ENCODE measurements at regions not wholly inside any gene's neighbourhood (a gene's known extent, or its start where the extent isn't known, plus 50 kb on each side); places are given as distances from the start of the nearest gene placed in this dataset.

- no peaks in the 10 kb centered on the region for H3K27me3 ChIP-seq (ENCODE audit: insufficient read depth, poor library complexity, severe bottlenecking)
- no peak overlapping the region for H3K4me3 ChIP-seq (replicated peaks; ENCODE audit: insufficient read depth, low read length)
- H3K27ac ChIP-seq (replicated peaks) = no peak overlapping the region
- TF ChIP-seq POLR2AphosphoS5 (IDR thresholded peaks at IDR 0.05; ENCODE audit: low read depth) (no peak), GABPA (IDR thresholded peaks at IDR 0.05; ENCODE audit: low read depth) (no peak), SPI1 (IDR thresholded peaks at IDR 0.05; ENCODE audit: borderline replicate concordance, low read depth) (no peak)
- TF ChIP-seq, protein P1, sequence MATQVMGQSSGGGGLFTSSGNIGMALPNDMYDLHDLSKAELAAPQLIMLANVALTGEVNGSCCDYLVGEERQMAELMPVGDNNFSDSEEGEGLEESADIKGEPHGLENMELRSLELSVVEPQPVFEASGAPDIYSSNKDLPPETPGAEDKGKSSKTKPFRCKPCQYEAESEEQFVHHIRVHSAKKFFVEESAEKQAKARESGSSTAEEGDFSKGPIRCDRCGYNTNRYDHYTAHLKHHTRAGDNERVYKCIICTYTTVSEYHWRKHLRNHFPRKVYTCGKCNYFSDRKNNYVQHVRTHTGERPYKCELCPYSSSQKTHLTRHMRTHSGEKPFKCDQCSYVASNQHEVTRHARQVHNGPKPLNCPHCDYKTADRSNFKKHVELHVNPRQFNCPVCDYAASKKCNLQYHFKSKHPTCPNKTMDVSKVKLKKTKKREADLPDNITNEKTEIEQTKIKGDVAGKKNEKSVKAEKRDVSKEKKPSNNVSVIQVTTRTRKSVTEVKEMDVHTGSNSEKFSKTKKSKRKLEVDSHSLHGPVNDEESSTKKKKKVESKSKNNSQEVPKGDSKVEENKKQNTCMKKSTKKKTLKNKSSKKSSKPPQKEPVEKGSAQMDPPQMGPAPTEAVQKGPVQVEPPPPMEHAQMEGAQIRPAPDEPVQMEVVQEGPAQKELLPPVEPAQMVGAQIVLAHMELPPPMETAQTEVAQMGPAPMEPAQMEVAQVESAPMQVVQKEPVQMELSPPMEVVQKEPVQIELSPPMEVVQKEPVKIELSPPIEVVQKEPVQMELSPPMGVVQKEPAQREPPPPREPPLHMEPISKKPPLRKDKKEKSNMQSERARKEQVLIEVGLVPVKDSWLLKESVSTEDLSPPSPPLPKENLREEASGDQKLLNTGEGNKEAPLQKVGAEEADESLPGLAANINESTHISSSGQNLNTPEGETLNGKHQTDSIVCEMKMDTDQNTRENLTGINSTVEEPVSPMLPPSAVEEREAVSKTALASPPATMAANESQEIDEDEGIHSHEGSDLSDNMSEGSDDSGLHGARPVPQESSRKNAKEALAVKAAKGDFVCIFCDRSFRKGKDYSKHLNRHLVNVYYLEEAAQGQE (IDR thresholded peaks at IDR 0.05; ENCODE audit: insufficient replicate concordance, low read depth) = no peak
- DNase-seq (ENCODE audit: low read depth in 1 of 2, low spot score in 1 of 2) = no peak
These were observed 486.1 kb upstream of the NRP1 start for GRCh38 chr10:33820531-33820930.

DNA sequence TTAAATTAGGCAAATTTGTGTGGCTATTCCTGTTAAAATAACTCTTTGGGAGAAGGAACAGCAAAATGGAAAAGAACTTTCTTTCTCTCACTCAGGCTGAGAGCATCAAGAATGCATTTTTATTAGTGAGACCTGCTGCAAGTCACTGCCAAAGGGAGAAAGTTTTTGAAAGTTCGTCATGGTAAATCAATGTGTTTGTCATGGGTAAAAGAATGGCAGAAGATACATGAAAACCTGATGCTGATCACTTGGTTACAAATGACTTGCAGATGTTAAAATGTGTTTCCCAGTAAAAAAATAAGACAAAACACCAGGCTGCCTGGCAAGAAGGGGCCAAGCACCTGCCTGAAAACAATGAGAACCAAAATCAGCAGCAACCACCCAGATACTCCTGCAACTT lies 484.7 kb upstream of the NRP1 start:
- H3K4me3 ChIP-seq (replicated peaks; ENCODE audit: insufficient read depth, low read length) = no peak overlapping the region
- no peak for DNase-seq (ENCODE audit: low read depth in 1 of 2, low spot score in 1 of 2)

DNA sequence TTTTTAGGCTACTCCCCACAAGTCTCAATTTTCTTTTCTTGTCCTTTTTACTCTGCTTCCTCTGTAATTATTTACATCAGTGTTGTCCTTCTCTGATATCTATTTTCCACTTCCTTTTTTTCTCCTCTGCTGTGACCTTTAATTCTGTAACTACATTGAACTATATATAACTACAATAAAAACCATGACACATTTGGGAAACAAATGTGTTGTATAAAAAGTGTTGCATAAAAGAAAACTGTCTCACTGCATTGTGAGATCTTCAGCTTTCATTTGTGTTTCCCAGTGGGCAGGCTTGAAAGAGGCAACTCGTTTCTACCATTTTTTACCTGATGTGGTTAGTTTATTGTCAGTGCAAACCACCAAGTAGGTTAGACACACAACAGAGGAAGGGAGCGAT lies 483.9 kb upstream of the NRP1 start:
- peak; percentile 85 for TF ChIP-seq SPI1 (IDR thresholded peaks at IDR 0.05; ENCODE audit: borderline replicate concordance, low read depth)
- no peak for TF ChIP-seq POLR2AphosphoS5 (IDR thresholded peaks at IDR 0.05; ENCODE audit: low read depth)
- TF ChIP-seq, protein P1 (IDR thresholded peaks at IDR 0.05; ENCODE audit: insufficient replicate concordance, low read depth) = no peak
- TF ChIP-seq, protein P2, sequence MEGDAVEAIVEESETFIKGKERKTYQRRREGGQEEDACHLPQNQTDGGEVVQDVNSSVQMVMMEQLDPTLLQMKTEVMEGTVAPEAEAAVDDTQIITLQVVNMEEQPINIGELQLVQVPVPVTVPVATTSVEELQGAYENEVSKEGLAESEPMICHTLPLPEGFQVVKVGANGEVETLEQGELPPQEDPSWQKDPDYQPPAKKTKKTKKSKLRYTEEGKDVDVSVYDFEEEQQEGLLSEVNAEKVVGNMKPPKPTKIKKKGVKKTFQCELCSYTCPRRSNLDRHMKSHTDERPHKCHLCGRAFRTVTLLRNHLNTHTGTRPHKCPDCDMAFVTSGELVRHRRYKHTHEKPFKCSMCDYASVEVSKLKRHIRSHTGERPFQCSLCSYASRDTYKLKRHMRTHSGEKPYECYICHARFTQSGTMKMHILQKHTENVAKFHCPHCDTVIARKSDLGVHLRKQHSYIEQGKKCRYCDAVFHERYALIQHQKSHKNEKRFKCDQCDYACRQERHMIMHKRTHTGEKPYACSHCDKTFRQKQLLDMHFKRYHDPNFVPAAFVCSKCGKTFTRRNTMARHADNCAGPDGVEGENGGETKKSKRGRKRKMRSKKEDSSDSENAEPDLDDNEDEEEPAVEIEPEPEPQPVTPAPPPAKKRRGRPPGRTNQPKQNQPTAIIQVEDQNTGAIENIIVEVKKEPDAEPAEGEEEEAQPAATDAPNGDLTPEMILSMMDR (IDR thresholded peaks at IDR 0.05; ENCODE audit: insufficient read depth, low read length) = no peak
- no peak for DNase-seq (ENCODE audit: low read depth in 1 of 2, low spot score in 1 of 2)
- Histone ChIP-seq H3K27me3 (ENCODE audit: insufficient read depth, poor library complexity, severe bottlenecking) (no peaks in the 10 kb centered on the region), H3K4me3 (replicated peaks; ENCODE audit: insufficient read depth, low read length) (no peak overlapping the region), H3K27ac (replicated peaks) (no peak overlapping the region)

More for the DNA sequence above, 484.7 kb upstream of the NRP1 start:
- no peaks in the 10 kb centered on the region for H3K27me3 ChIP-seq (ENCODE audit: insufficient read depth, poor library complexity, severe bottlenecking)
- H3K27ac ChIP-seq (replicated peaks) = no peak overlapping the region
- TF ChIP-seq GABPA (IDR thresholded peaks at IDR 0.05; ENCODE audit: low read depth) (no peak), POLR2AphosphoS5 (IDR thresholded peaks at IDR 0.05; ENCODE audit: low read depth) (no peak), SPI1 (IDR thresholded peaks at IDR 0.05; ENCODE audit: borderline replicate concordance, low read depth) (no peak)
- TF ChIP-seq, protein P1 (IDR thresholded peaks at IDR 0.05; ENCODE audit: insufficient replicate concordance, low read depth) = no peak
- TF ChIP-seq, protein P2 (IDR thresholded peaks at IDR 0.05; ENCODE audit: insufficient read depth, low read length) = no peak

Measured in HL-60 (cell line).